A673 (cell line): ENCODE measurements at regions not wholly inside any gene's neighbourhood (a gene's known extent, or its start where the extent isn't known, plus 50 kb on each side); places are given as distances from the start of the nearest gene placed in this dataset.

Source experiments
- BruUV-seq: library from RNA; stranded (reverse); fragments of 400-500 nt; replicated peaks from 2 replicates; lab custom pipeline; 2021; lab: Mats Ljungman, UMichigan
- CTCF ChIA-PET: fragments of 300-600 bp; sonication (Branson Sonifier 250); formaldehyde crosslinking; loops from one replicate; lab custom pipeline; 2022; ENCODE audit warnings: antibody characterized with exemption; lab: Charles Lee
- POLR2A ChIA-PET: fragments of 300-600 bp; sonication (Branson Sonifier 250); formaldehyde crosslinking; loops from one replicate; lab custom pipeline; 2022; ENCODE audit warnings: antibody characterized with exemption; ENCODE audit not compliant: low non-redundant PET; lab: Charles Lee
- DNase-seq: peaks from one replicate; pipeline ENCODE4 v3.0.0-alpha.2; 2015; ENCODE audit warnings: low spot score
- H3K27ac ChIP-seq: fragments of 200-600 bp; sonication (generic); 2 replicates; pipeline ENCODE4 v1.5.1; 2016; ENCODE audit warnings: mixed run types, low read depth, mild to moderate bottlenecking, mixed read lengths, antibody characterized with exemption, low read length; ENCODE audit not compliant: poor library complexity, severe bottlenecking
- H3K27me3 ChIP-seq: fragments of 200-600 bp; sonication (generic); replicated peaks from 2 replicates; pipeline ENCODE4 v1.6.1; 2017; ENCODE audit warnings: mixed run types, low read depth, mild to moderate bottlenecking, mixed read lengths, antibody characterized with exemption, low read length; ENCODE audit not compliant: insufficient read depth, poor library complexity
- H3K36me3 ChIP-seq: fragments of 200-600 bp; sonication (generic); 2 replicates; pipeline ENCODE4 v1.6.1; 2016; ENCODE audit warnings: mixed run types, mild to moderate bottlenecking, mixed read lengths, antibody characterized with exemption, low read length; ENCODE audit not compliant: insufficient read depth, poor library complexity, severe bottlenecking
- H3K4me1 ChIP-seq: fragments of 200-600 bp; sonication (generic); 2 replicates; pipeline ENCODE4 v1.6.1; 2017; ENCODE audit warnings: mixed run types, mild to moderate bottlenecking, mixed read lengths, antibody characterized with exemption, low read length; ENCODE audit not compliant: insufficient read depth, poor library complexity, severe bottlenecking
- H3K4me3 ChIP-seq: fragments of 200-600 bp; sonication (generic); 2 replicates; pipeline ENCODE4 v1.5.1; 2016; ENCODE audit warnings: low read depth, mixed run types, mild to moderate bottlenecking, mixed read lengths, low read length; ENCODE audit not compliant: poor library complexity, severe bottlenecking
- H3K9me3 ChIP-seq: fragments of 200-600 bp; sonication (generic); 2 replicates; pipeline ENCODE4 v1.6.1; 2016; ENCODE audit warnings: mixed run types, low read depth, mild to moderate bottlenecking, mixed read lengths, antibody characterized with exemption, low read length; ENCODE audit not compliant: poor library complexity, severe bottlenecking
- CTCF ChIP-seq: fragments of 300-800, 200-600 bp; sonication (generic); conservative IDR thresholded peaks from 2 replicates; pipeline ENCODE4 v1.5.1; 2017; ENCODE audit warnings: low read depth, mild to moderate bottlenecking, antibody characterized with exemption, low read length, moderate library complexity, mixed read lengths
- EZH2 ChIP-seq: fragments of 200-600 bp; sonication (generic); IDR thresholded peaks from 2 replicates; pipeline ENCODE4 v1.6.1; 2017; ENCODE audit warnings: borderline replicate concordance, low read depth, mild to moderate bottlenecking, mixed read lengths, antibody characterized with exemption, low read length; ENCODE audit not compliant: poor library complexity, severe bottlenecking
- intact Hi-C: fragments of 100-400 bp; cut with micrococcal nuclease; formaldehyde crosslinking; loops from one replicate; pipeline ENCODE4 v1.10.0; 2022; ENCODE audit not compliant: unreplicated experiment

GRCh38 chr18:49717617-49718016 lies 95.7 kb downstream of the ACAA2 start:
- H3K27me3 ChIP-seq, result no peaks in the 10 kb centered on the region
- intact Hi-C loops, result no loop called here
- TF ChIP-seq CTCF (no peak), EZH2 (no peak)
- no peaks in the 10 kb centered on the region for H3K9me3 ChIP-seq
- H3K4me1 ChIP-seq, result no peaks in the 10 kb centered on the region
- DNase-seq, result no peak
- ChIA-PET CTCF (no interaction called here), POLR2A (no interaction called here)
- BruUV-seq, result no TSS peak
- no peak overlapping the region for H3K4me3 ChIP-seq
- H3K36me3 ChIP-seq, result no peaks in the 10 kb centered on the region
- no peak overlapping the region for H3K27ac ChIP-seq

- DNase-seq, result no peak
- POLR2A ChIA-PET, result interaction anchor here (0.5 kb wide), 1 partner anchor 253 kb away, joined by 15 read pairs; no protein-coding TSS in a partner anchor
- Histone ChIP-seq H3K36me3 (no peaks in the 10 kb centered on the region), H3K4me3 (no peak overlapping the region), H3K27ac (no peak overlapping the region), H3K9me3 (no peaks in the 10 kb centered on the region), H3K4me1 (no peaks in the 10 kb centered on the region), H3K27me3 (no peaks in the 10 kb centered on the region)
- TF ChIP-seq EZH2 (no peak), CTCF (no peak)
- no TSS peak for BruUV-seq
- CTCF ChIA-PET, result no interaction called here
- intact Hi-C loops, result no loop called here
Observed at GRCh38 chr18:49716035-49716434, 97.3 kb downstream of the ACAA2 start.

GRCh38 chr18:49709347-49709690 lies 104.0 kb downstream of the ACAA2 start:
- H3K4me3 ChIP-seq, result no peak overlapping the region
- no peaks in the 10 kb centered on the region for H3K27me3 ChIP-seq
- BruUV-seq, result no TSS peak
- intact Hi-C loops, result no loop called here
- ChIA-PET CTCF (no interaction called here), POLR2A (no interaction called here)
- TF ChIP-seq EZH2 (no peak), CTCF (no peak)
- H3K4me1 ChIP-seq, result no peaks in the 10 kb centered on the region
- no peaks in the 10 kb centered on the region for H3K9me3 ChIP-seq
- no peak for DNase-seq
- H3K36me3 ChIP-seq, result no peaks in the 10 kb centered on the region
- H3K27ac ChIP-seq, result no peak overlapping the region
